Right lobe of liver (tissue), 6 donors: ENCODE measurements at regions not wholly inside any gene's neighbourhood (a gene's known extent, or its start where the extent isn't known, plus 50 kb on each side); places are given as distances from the start of the nearest gene placed in this dataset.

Experiments
- ATAC-seq, 4 donors: fragments of 200-7000 bp; cut with Tn5 transposase; one replicate each; pipeline ENCODE4 v1.9.1; 2020; ENCODE audit warnings: mild to moderate bottlenecking in 4 of 4, moderate library complexity in 4 of 4
- DNase-seq, 3 donors: peaks; one replicate each; pipeline ENCODE4 v3.0.0-alpha.2; 2020
- H3K27ac ChIP-seq, 3 donors: fragments of 200-600 bp; one replicate each; pipeline ENCODE4 v1.8.0; 2022
- H3K27me3 ChIP-seq, 2 donors: fragments of 200-600 bp; one replicate each; pipeline ENCODE4 v1.8.0; 2022
- H3K36me3 ChIP-seq, 4 donors: fragments of 200-600 bp; sonication (generic) in 1 of 4; one replicate each; pipeline versions ENCODE4 v1.5.1 to v1.8.0; 2017 to 2022; ENCODE audit warnings: control low read depth in 1 of 4
- H3K4me1 ChIP-seq, 4 donors: fragments of 200-600 bp; sonication (generic) in 1 of 4; one replicate each; pipeline versions ENCODE4 v1.5.1 to v1.8.0; 2017 to 2022; ENCODE audit warnings: control low read depth in 1 of 4
- H3K4me3 ChIP-seq, 3 donors: fragments of 200-600 bp; one replicate each; pipeline ENCODE4 v1.8.0; 2022
- H3K9me3 ChIP-seq, 4 donors: fragments of 200-600 bp; sonication (generic) in 1 of 4; one replicate each; pipeline versions ENCODE4 v1.5.1 to v1.8.0; 2017 to 2022; ENCODE audit warnings: control low read depth in 1 of 4
- POLR2A ChIP-seq: fragments of 450-650 bp; IDR thresholded peaks from one replicate; pipeline ENCODE4 v1.6.1; 2017; ENCODE audit warnings: antibody characterized with exemption, mild to moderate bottlenecking
- whole genome bisulfite sequencing: methylation state at CpG from one replicate; pipeline ENCODE4 v1.1.6; 2018; ENCODE audit warnings: low coverage, low lambda C conversion rate; ENCODE audit not compliant: insufficient coverage; ENCODE audit errors: missing lambda C conversion rate; 5-methylcytosine and 5-hydroxymethylcytosine counted together
- intact Hi-C, 2 donors: fragments of 100-400 bp; cut with DNase I; formaldehyde crosslinking; loops; one replicate each; pipeline versions ENCODE4 v1.11.2 to v1.14.1; 2022
- TF ChIP-seq, protein P1 (sequence below), 4 donors: fragments of 200-600 bp in 3 of 4; fragments of 450-650 bp in 1 of 4; IDR thresholded peaks; one replicate each; pipeline versions ENCODE4 v1.5.1 to v1.8.0; 2016 to 2022; ENCODE audit warnings: antibody characterized with exemption in 4 of 4, mild to moderate bottlenecking in 2 of 4
- donor health status: DM: no; HTN: yes; CAD: no.
- donor health status: DM: no; HTN: no; CAD: no.
- donor health status: DM: no; HTN: no; CAD: no.
- donor health status: DM: no; HTN: yes; CAD: no.
- donor health status: DM: no; HTN: yes; CAD: no.

GRCh38 chr3:194744826-194745225 lies 59.1 kb downstream of the FAM43A start:
- Histone ChIP-seq H3K4me1 (no peaks in the 10 kb centered on the region), H3K9me3 (no peaks in the 10 kb centered on the region), H3K36me3 (no peaks in the 10 kb centered on the region), H3K27me3 (no peaks in the 10 kb centered on the region), H3K27ac (no peak overlapping the region), H3K4me3 (no peak overlapping the region)
- 40% methylated on average over 4 of the region's 4 CpGs for WGBS
- intact Hi-C loops, result no loop called here
- ATAC-seq (no peak), DNase-seq (no peak)
- TF ChIP-seq POLR2A, result no peak
- TF ChIP-seq, protein P1, sequence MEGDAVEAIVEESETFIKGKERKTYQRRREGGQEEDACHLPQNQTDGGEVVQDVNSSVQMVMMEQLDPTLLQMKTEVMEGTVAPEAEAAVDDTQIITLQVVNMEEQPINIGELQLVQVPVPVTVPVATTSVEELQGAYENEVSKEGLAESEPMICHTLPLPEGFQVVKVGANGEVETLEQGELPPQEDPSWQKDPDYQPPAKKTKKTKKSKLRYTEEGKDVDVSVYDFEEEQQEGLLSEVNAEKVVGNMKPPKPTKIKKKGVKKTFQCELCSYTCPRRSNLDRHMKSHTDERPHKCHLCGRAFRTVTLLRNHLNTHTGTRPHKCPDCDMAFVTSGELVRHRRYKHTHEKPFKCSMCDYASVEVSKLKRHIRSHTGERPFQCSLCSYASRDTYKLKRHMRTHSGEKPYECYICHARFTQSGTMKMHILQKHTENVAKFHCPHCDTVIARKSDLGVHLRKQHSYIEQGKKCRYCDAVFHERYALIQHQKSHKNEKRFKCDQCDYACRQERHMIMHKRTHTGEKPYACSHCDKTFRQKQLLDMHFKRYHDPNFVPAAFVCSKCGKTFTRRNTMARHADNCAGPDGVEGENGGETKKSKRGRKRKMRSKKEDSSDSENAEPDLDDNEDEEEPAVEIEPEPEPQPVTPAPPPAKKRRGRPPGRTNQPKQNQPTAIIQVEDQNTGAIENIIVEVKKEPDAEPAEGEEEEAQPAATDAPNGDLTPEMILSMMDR (IDR thresholded peaks at IDR 0.05), result no peak

DNA sequence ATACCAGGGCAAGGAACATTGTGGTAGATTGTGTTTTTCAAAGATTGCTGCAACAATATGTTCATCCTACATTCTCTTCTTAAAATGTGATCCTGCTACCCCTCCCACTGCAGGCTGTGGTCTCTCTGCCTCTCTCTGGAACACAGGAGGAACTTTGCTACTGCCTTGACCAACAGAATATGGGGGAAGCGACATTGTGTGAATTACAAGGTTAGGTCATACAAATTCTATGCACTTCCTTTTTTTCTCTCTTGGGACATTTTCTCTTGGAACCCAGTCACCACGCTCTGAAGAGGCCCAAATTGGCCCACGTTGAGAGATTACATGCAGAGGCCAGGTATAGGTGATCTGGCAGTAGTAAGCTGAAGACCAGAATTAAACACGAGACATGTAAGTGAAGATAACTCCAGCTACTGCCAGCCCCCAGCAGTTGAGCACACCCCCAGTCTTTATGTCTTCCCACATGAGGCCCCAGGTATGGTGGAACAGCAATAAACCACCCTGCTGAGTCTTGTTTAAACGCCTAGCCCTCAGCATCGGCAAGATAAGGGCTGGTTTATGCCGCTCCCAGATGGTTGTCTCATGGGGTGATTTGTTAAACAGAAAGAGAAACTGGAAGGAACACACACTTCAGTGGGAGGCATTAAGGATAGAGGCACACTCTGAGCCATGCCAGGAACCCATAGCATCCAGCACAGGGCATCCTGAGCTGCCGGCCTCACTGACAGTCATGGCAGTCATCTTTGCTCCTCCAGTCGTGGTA lies 59.9 kb downstream of the FAM43A start:
- no peaks in the 10 kb centered on the region for H3K36me3 ChIP-seq
- ATAC-seq (peak in 1 of 4 donors; percentile 22), DNase-seq (no peak)
- no peaks in the 10 kb centered on the region for H3K4me1 ChIP-seq
- H3K27ac ChIP-seq, result no peak overlapping the region
- TF ChIP-seq POLR2A, result no peak
- TF ChIP-seq, protein P1 (IDR thresholded peaks at IDR 0.05), result no peak
- no peak overlapping the region for H3K4me3 ChIP-seq
- 59% methylated on average over 8 of the region's 9 CpGs for WGBS
- no peaks in the 10 kb centered on the region for H3K27me3 ChIP-seq
- intact Hi-C loops, result no loop called here
- H3K9me3 ChIP-seq, result no peaks in the 10 kb centered on the region

GRCh38 chr3:194748225-194748624 lies 62.5 kb downstream of the FAM43A start:
- intact Hi-C loops, result no loop called here
- DNase-seq, result no peak

GRCh38 chr3:194749631-194750490 lies 64.2 kb downstream of the FAM43A start:
- Histone ChIP-seq H3K27me3 (no peaks in the 10 kb centered on the region), H3K4me1 (no peaks in the 10 kb centered on the region), H3K9me3 (no peaks in the 10 kb centered on the region), H3K36me3 (no peaks in the 10 kb centered on the region), H3K27ac (no peak overlapping the region), H3K4me3 (no peak overlapping the region)
- ATAC-seq, result peak; percentile 57 to 74 (median 68)
- 44% methylated on average over 14 of the region's 17 CpGs for WGBS
- intact Hi-C loops, result no loop called here
- DNase-seq, result no peak
- no peak for TF ChIP-seq POLR2A
- TF ChIP-seq, protein P1 (IDR thresholded peaks at IDR 0.05), result no peak

More at GRCh38 chr3:194748225-194748624, 62.5 kb downstream of the FAM43A start:
- TF ChIP-seq, protein P1 (IDR thresholded peaks at IDR 0.05), result no peak
- no peak for TF ChIP-seq POLR2A
- no peaks in the 10 kb centered on the region for H3K9me3 ChIP-seq
- H3K36me3 ChIP-seq, result no peaks in the 10 kb centered on the region
- 73% methylated on average over 7 of the region's 19 CpGs for WGBS
- no peak overlapping the region for H3K4me3 ChIP-seq
- no peak overlapping the region for H3K27ac ChIP-seq
- no peaks in the 10 kb centered on the region for H3K27me3 ChIP-seq
- no peaks in the 10 kb centered on the region for H3K4me1 ChIP-seq
- no peak for ATAC-seq
